GM12891 (cell line): ENCODE measurements at regions not wholly inside any gene's neighbourhood (a gene's known extent, or its start where the extent isn't known, plus 50 kb on each side); places are given as distances from the start of the nearest gene placed in this dataset.

Experiments
- DNase-seq: peaks from one replicate; pipeline ENCODE4 v3.0.0; 2011; ENCODE audit warnings: low spot score; ENCODE audit not compliant: insufficient read length
- FAIRE-seq: peaks from 2 replicates; lab custom pipeline; 2011; peaks lifted over from hg19 to GRCh38; lab: Jason Lieb, UNC
- PAX5 ChIP-seq: IDR thresholded peaks from 2 replicates; pipeline ENCODE4 v1.6.1; 2011; ENCODE audit warnings: low read length, moderate library complexity, mild to moderate bottlenecking; ENCODE audit not compliant: insufficient read depth, severe bottlenecking
- POLR2A ChIP-seq: IDR thresholded peaks from 2 replicates; pipeline ENCODE4 v1.6.1; 2011; ENCODE audit warnings: low read depth, low read length, control low read depth
- POLR2AphosphoS5 ChIP-seq: IDR thresholded peaks from 2 replicates; pipeline ENCODE4 v1.6.1; 2011; ENCODE audit warnings: low read depth, low read length, control low read depth
- POU2F2 ChIP-seq: IDR thresholded peaks from 2 replicates; pipeline ENCODE4 v1.6.1; 2011; ENCODE audit warnings: low read depth, mild to moderate bottlenecking, control low read depth, low read length, moderate library complexity
- SPI1 ChIP-seq: IDR thresholded peaks from 2 replicates; pipeline ENCODE4 v1.6.1; 2011; ENCODE audit warnings: low read depth, low read length, control low read depth
- TAF1 ChIP-seq: IDR thresholded peaks from 2 replicates; pipeline ENCODE4 v1.6.1; 2011; ENCODE audit warnings: low read depth, low read length, control low read depth

GRCh38 chr15:93417156-93417555 is 328.1 kb upstream of the RGMA start:
- FAIRE-seq (no peak), DNase-seq (no peak)
- TF ChIP-seq POLR2AphosphoS5 (no peak), POLR2A (no peak), POU2F2 (no peak), PAX5 (no peak), TAF1 (no peak), SPI1 (no peak)

DNA sequence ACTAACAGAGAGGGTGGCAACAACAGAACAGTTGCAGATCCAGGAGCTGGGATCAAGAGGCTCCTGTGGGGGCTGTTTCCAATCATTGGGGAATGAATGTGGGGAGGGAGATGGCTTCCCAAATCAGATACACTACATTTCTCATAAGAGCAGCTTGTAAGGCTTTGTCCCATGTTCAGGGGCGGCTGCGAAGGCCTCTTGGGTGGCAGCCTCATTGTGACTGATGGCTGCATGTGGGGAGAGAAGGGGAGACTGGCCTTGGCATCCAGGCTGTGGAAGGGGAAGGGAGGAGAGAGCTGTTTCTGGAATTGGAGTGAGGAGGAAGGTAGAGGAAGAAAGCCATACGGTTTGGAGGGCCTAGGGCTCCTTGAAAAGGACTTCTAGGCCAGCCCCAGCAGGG is 326.6 kb upstream of the RGMA start:
- no peak for TF ChIP-seq POU2F2
- TF ChIP-seq POLR2AphosphoS5: no peak
- TF ChIP-seq PAX5: no peak
- TF ChIP-seq POLR2A: no peak
- no peak for TF ChIP-seq TAF1
- no peak for TF ChIP-seq SPI1
- DNase-seq (no peak), FAIRE-seq (no peak)

- DNase-seq: no peak
- FAIRE-seq: no peak
- TF ChIP-seq POLR2AphosphoS5 (no peak), POU2F2 (no peak), SPI1 (no peak), TAF1 (no peak), PAX5 (no peak), POLR2A (no peak)
These were observed 325.7 kb upstream of the RGMA start for GRCh38 chr15:93414576-93415231.

- DNase-seq (no peak), FAIRE-seq (no peak)
- TF ChIP-seq SPI1 (no peak), TAF1 (no peak), POLR2AphosphoS5 (no peak), POU2F2 (no peak), POLR2A (no peak), PAX5 (no peak)
These were observed 324.7 kb upstream of the RGMA start for GRCh38 chr15:93413745-93414144.

DNA sequence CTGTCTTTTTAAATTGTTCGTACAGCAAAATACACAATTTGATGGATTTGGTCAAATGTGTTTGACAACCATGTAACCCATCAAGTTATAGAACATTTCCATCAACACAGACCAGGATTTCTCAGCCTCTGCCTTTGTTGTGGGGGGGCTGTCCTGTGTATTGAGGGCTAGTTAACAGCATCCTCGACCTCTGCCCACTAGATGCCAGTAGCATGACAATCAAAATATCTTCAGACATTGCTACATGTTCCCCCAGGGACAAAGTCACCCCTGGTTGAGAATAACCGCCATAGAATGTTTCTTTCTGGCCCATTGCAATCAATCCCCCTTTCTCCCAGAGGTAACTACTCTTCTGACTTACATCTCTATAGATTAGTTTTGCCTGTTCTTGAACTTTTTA is 310.1 kb upstream of the RGMA start:
- TF ChIP-seq SPI1 (no peak), PAX5 (no peak), TAF1 (no peak), POU2F2 (no peak), POLR2A (no peak), POLR2AphosphoS5 (no peak)
- FAIRE-seq (no peak), DNase-seq (no peak)

- FAIRE-seq: no peak
- no peak for TF ChIP-seq POLR2AphosphoS5
- TF ChIP-seq POU2F2: no peak
- no peak for TF ChIP-seq SPI1
- no peak for TF ChIP-seq TAF1
- no peak for TF ChIP-seq POLR2A
- no peak for TF ChIP-seq PAX5
- DNase-seq: no peak
These were observed 300.2 kb upstream of the RGMA start for GRCh38 chr15:93389211-93389610.

DNA sequence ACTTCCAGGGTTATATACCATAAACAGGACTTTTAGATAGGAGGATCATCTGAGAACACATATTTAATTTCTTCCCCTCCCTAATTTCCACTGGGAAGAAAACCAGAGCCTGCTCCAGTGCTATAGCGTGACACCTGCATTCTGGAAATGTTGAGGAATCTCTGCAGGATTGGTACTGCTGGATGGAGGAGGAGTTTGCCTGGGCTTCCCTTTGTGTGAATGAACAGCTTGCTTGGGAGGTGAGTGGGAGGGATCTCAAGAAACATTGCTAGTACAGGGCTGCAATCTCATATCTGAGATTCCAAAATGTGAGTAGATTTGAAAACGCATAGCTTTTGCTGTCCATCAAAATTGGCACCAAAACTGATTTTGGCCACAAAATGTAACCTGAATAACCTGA is 295.9 kb upstream of the RGMA start:
- no peak for DNase-seq
- FAIRE-seq: no peak
- TF ChIP-seq POLR2AphosphoS5 (no peak), TAF1 (no peak), POLR2A (no peak), SPI1 (no peak), PAX5 (no peak)

GRCh38 chr15:93382200-93382820 is 293.3 kb upstream of the RGMA start:
- FAIRE-seq: no peak
- DNase-seq: no peak
- TF ChIP-seq POLR2A (no peak), POLR2AphosphoS5 (no peak), SPI1 (no peak), PAX5 (no peak), POU2F2 (no peak), TAF1 (no peak)

- TF ChIP-seq SPI1 (no peak), POU2F2 (no peak), PAX5 (no peak), TAF1 (no peak), POLR2A (no peak), POLR2AphosphoS5 (no peak)
- DNase-seq (no peak), FAIRE-seq (no peak)
These were observed 289.5 kb upstream of the RGMA start for GRCh38 chr15:93378558-93378957.

GRCh38 chr15:93372865-93373223 is 283.8 kb upstream of the RGMA start:
- TF ChIP-seq PAX5 (no peak), POLR2A (no peak), TAF1 (no peak), SPI1 (no peak), POLR2AphosphoS5 (no peak), POU2F2 (no peak)
- DNase-seq (no peak), FAIRE-seq (no peak)

DNA sequence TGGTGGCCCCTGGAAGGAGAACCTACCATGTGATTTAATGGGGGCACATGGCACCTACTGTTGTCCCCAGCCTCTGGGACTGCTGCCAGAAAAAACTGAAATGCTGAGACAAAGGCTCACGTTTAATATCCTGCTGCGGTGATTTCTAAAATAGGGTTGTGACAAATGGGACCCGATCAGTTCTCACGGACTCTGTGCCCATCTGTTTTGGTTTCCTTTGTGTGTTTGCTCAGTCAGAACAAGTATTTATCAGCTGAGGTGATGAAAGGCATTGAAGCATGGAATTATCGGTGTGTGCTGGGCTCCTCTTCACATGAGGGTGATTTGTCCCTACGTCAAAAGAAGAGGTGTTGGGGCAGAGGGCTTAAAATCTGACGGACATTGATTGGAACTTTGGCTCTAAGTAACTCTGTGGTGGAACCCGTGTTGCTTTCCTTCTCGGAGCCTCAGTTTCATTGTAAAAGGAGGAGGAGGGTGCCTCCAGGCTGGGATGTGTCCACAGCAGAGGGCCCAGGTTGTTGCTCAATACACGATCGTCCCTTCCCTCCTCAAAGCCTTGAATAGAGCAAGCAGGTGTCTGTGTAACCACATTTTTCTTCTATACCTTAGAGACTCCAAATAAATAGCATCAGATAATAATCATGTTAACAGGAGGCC is 283.3 kb upstream of the RGMA start:
- DNase-seq (no peak), FAIRE-seq (no peak)
- TF ChIP-seq PAX5 (no peak), SPI1 (no peak), POLR2A (no peak), POU2F2 (no peak), POLR2AphosphoS5 (no peak), TAF1 (no peak)
